CD14-positive monocyte (primary cell): ENCODE measurements at regions not wholly inside any gene's neighbourhood (a gene's known extent, or its start where the extent isn't known, plus 50 kb on each side); places are given as distances from the start of the nearest gene placed in this dataset.

Experiments used
- DNase-seq, 3 donors: peaks; one replicate each; pipeline ENCODE4 v3.0.0-alpha.2; 2011 to 2022
- H2AFZ ChIP-seq: 2 replicates; pipeline ENCODE4 v1.6.0; 2012; ENCODE audit warnings: mild to moderate bottlenecking, low read depth, low read length, inconsistent platforms; ENCODE audit not compliant: insufficient read depth, poor library complexity, severe bottlenecking
- H3K27ac ChIP-seq, 2 donors: 1 replicate in 1 of 2; 2 replicates in 1 of 2; pipeline ENCODE4 v1.5.1; 2012 to 2013; ENCODE audit warnings: low read length in 2 of 2, control low read depth in 1 of 2, inconsistent platforms in 1 of 2, low read depth in 1 of 2, mild to moderate bottlenecking in 1 of 2
- H3K27me3 ChIP-seq, 2 donors: one replicate each; pipeline versions ENCODE4 v1.6.0 to v1.6.1; 2011 to 2013; ENCODE audit warnings: low read length in 2 of 2; ENCODE audit not compliant: control insufficient read depth in 2 of 2, insufficient read depth in 2 of 2
- H3K36me3 ChIP-seq, 2 donors: replicated peaks in 1 of 2; 1 replicate in 1 of 2; 2 replicates in 1 of 2; pipeline versions ENCODE4 v1.5.1 to v1.6.1; 2012 to 2013; ENCODE audit warnings: low read length in 2 of 2, control low read depth in 1 of 2, inconsistent platforms in 1 of 2, mild to moderate bottlenecking in 1 of 2; ENCODE audit not compliant: insufficient read depth in 2 of 2, control insufficient read depth in 1 of 2
- H3K4me1 ChIP-seq, 2 donors: 1 replicate in 1 of 2; 2 replicates in 1 of 2; pipeline versions ENCODE4 v1.5.1 to v1.6.1; 2012 to 2013; ENCODE audit warnings: low read length in 2 of 2, control low read depth in 1 of 2, inconsistent platforms in 1 of 2, mild to moderate bottlenecking in 1 of 2, moderate library complexity in 1 of 2; ENCODE audit not compliant: insufficient read depth in 2 of 2, control insufficient read depth in 1 of 2
- H3K4me2 ChIP-seq: replicated peaks from 2 replicates; pipeline ENCODE3; 2012; ENCODE audit warnings: low read length, moderate library complexity, mild to moderate bottlenecking; ENCODE audit not compliant: poor library complexity, severe bottlenecking; ENCODE audit errors: extremely low read depth
- H3K4me3 ChIP-seq, 3 experiments: fragments of 200-600 bp in 1 of 3; sonication (generic) in 1 of 3; replicated peaks in 1 of 3; 1 replicate in 2 of 3; 2 replicates in 1 of 3; pipeline ENCODE4 v1.5.1; 2011 to 2013; ENCODE audit warnings: low read length in 3 of 3, mild to moderate bottlenecking in 3 of 3, control low read depth in 2 of 3, low read depth in 2 of 3, inconsistent platforms in 1 of 3, moderate library complexity in 1 of 3
- H3K79me2 ChIP-seq: 2 replicates; pipeline ENCODE4 v1.6.0; 2012; ENCODE audit warnings: mild to moderate bottlenecking, control low read depth, inconsistent platforms, low read length, moderate library complexity; ENCODE audit not compliant: insufficient read depth
- H3K9ac ChIP-seq: 2 replicates; pipeline ENCODE4 v1.6.0; 2017; ENCODE audit warnings: low read length, mild to moderate bottlenecking; ENCODE audit not compliant: insufficient read depth, poor library complexity, severe bottlenecking
- H3K9me3 ChIP-seq, 2 donors: replicated peaks in 1 of 2; 1 replicate in 1 of 2; 2 replicates in 1 of 2; pipeline versions ENCODE4 v1.5.1 to v1.6.1; 2012 to 2013; ENCODE audit warnings: low read length in 2 of 2, control low read depth in 1 of 2; ENCODE audit not compliant: control insufficient read depth in 1 of 2, insufficient read depth in 1 of 2
- H4K20me1 ChIP-seq: 2 replicates; pipeline ENCODE4 v1.6.0; 2012; ENCODE audit warnings: mild to moderate bottlenecking, low read length, control low read depth, moderate library complexity; ENCODE audit not compliant: insufficient read depth
- H3K27ac Mint-ChIP-seq, 7 donors: one replicate each; pipeline ENCODE4 v1.8.0; 2020; ENCODE audit warnings: mild to moderate bottlenecking in 7 of 7, mixed read lengths in 7 of 7, moderate library complexity in 6 of 7, inconsistent platforms in 2 of 7
- H3K27me3 Mint-ChIP-seq, 3 donors: one replicate each; pipeline ENCODE4 v1.8.0; 2021 to 2022; ENCODE audit warnings: low read depth in 3 of 3, mild to moderate bottlenecking in 3 of 3, mixed read lengths in 3 of 3, moderate library complexity in 3 of 3, inconsistent platforms in 1 of 3
- H3K36me3 Mint-ChIP-seq, 2 donors: one replicate each; pipeline ENCODE4 v1.8.0; 2020; ENCODE audit warnings: mixed read lengths in 2 of 2, inconsistent platforms in 1 of 2, mild to moderate bottlenecking in 1 of 2
- H3K4me1 Mint-ChIP-seq: one replicate; pipeline ENCODE4 v1.8.0; 2020; ENCODE audit warnings: mild to moderate bottlenecking, mixed read lengths
- H3K4me3 Mint-ChIP-seq, 2 donors: one replicate each; pipeline ENCODE4 v1.8.0; 2020; ENCODE audit warnings: mild to moderate bottlenecking in 2 of 2, mixed read lengths in 2 of 2, moderate library complexity in 1 of 2
- H3K9me3 Mint-ChIP-seq, 7 donors: one replicate each; pipeline ENCODE4 v1.8.0; 2020 to 2022; ENCODE audit warnings: mixed read lengths in 7 of 7, mild to moderate bottlenecking in 6 of 7, moderate library complexity in 6 of 7, inconsistent platforms in 2 of 7
- CTCF ChIP-seq: fragments of 200-600 bp; IDR thresholded peaks from one replicate; pipeline ENCODE4 v1.8.0; 2022; ENCODE audit warnings: antibody characterized with exemption, mild to moderate bottlenecking
- WGBS: methylation state at CpG from one replicate; pipeline ENCODE4 v1.1.5; 2013; ENCODE audit warnings: missing lambda C conversion rate; ENCODE audit not compliant: insufficient coverage; 5-methylcytosine and 5-hydroxymethylcytosine counted together
- intact Hi-C, 2 donors: fragments of 100-400 bp; cut with micrococcal nuclease; formaldehyde crosslinking; loops; one replicate each; pipeline versions ENCODE4 v1.15.0 to v1.15.1; 2023

- H2AFZ ChIP-seq, result no peak overlapping the region
- Mint-ChIP-seq H3K36me3 (no peaks in the 10 kb centered on the region), H3K4me3 (no peak overlapping the region), H3K4me1 (no peaks in the 10 kb centered on the region), H3K27me3 (peaks cover 0 to 2% (median 1%) of the 10 kb centered on the region in 3 donors), H3K9me3 (peaks cover 0 to 7% (median 0%) of the 10 kb centered on the region in 7 donors), H3K27ac (no peak overlapping the region)
- no peaks in the 10 kb centered on the region for H3K9me3 ChIP-seq
- H4K20me1 ChIP-seq, result no peaks in the 10 kb centered on the region
- H3K27me3 ChIP-seq, result no peaks in the 10 kb centered on the region
- no peak overlapping the region for H3K4me2 ChIP-seq
- DNase-seq, result no peak
- H3K9ac ChIP-seq, result no peak overlapping the region
- H3K27ac ChIP-seq, result no peak overlapping the region
- no peak for TF ChIP-seq CTCF
- H3K36me3 ChIP-seq, result no peaks in the 10 kb centered on the region
- no peaks in the 10 kb centered on the region for H3K79me2 ChIP-seq
- H3K4me1 ChIP-seq, result no peaks in the 10 kb centered on the region
- no peak overlapping the region for H3K4me3 ChIP-seq
- 89% methylated on average over 1 of the region's 3 CpGs for WGBS
- intact Hi-C loops, result no loop called here
These were observed 263.8 kb upstream of the NDST3 start for GRCh38 chr4:117770269-117771102.

DNA sequence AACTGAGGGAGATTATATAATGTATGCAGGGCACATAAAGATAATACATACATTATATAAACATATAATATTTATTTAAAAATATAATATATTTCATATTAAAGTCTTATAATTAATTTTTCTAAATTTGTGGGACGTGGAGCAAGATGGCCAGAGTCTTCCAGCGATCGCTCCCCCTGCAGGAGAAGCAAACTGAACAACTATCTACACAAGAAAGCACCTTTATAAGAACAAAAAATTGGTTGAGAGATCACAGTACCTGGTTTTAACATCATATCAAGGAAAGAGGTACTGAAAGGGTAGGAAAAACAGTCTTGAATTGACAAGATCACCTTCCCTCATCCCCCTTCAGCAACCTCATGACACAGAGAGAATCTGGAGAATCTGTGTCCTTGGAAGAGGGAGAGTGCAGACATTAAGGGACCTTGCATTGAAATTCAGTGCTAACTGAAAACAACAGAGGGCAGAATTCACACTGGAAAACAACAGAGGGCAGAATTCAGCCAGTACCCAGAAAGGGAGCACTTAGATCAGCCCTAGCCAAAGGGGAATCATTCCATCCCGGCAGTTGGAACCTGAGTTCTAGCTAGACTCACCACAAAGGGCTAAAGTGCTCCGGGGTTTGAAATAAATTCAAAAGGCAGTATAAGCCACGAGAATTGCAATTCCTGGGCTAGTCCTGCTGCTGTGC lies 262.5 kb upstream of the NDST3 start:
- Histone ChIP-seq H3K4me2 (no peak overlapping the region), H3K4me1 (no peaks in the 10 kb centered on the region), H3K4me3 (no peak overlapping the region), H3K27ac (no peak overlapping the region), H3K36me3 (no peaks in the 10 kb centered on the region), H3K27me3 (no peaks in the 10 kb centered on the region), H3K79me2 (no peaks in the 10 kb centered on the region), H3K9ac (no peak overlapping the region), H4K20me1 (no peaks in the 10 kb centered on the region), H2AFZ (no peak overlapping the region), H3K9me3 (no peaks in the 10 kb centered on the region)
- Mint-ChIP-seq H3K27me3 (peaks cover 0 to 2% (median 1%) of the 10 kb centered on the region in 3 donors), H3K27ac (no peak overlapping the region), H3K36me3 (no peaks in the 10 kb centered on the region), H3K4me3 (no peak overlapping the region), H3K9me3 (peaks cover 0 to 7% (median 0%) of the 10 kb centered on the region in 7 donors), H3K4me1 (no peaks in the 10 kb centered on the region)
- DNase-seq, result no peak
- TF ChIP-seq CTCF, result no peak
- intact Hi-C loops, result no loop called here
- WGBS, result 81% methylated on average over 3 of the region's 6 CpGs
